HUES64 (cell line): ENCODE measurements at regions not wholly inside any gene's neighbourhood (a gene's known extent, or its start where the extent isn't known, plus 50 kb on each side); places are given as distances from the start of the nearest gene placed in this dataset.

ENCODE experiments used
- H3K27ac ChIP-seq: 2 replicates; pipeline ENCODE4 v1.7.0; 2013; ENCODE audit warnings: low read depth, low read length, inconsistent platforms
- H3K27me3 ChIP-seq: 2 replicates; pipeline ENCODE4 v1.6.1; 2013; ENCODE audit warnings: mild to moderate bottlenecking, low read length; ENCODE audit not compliant: insufficient read depth
- H3K36me3 ChIP-seq: 2 replicates; pipeline ENCODE4 v1.6.1; 2013; ENCODE audit warnings: mild to moderate bottlenecking, low read length; ENCODE audit not compliant: insufficient read depth
- H3K4me1 ChIP-seq: 2 replicates; pipeline ENCODE4 v1.6.1; 2013; ENCODE audit warnings: mild to moderate bottlenecking, low read length, moderate library complexity; ENCODE audit not compliant: insufficient read depth
- H3K4me3 ChIP-seq: 2 replicates; pipeline ENCODE4 v1.5.1; 2013; ENCODE audit warnings: mild to moderate bottlenecking, low read length, moderate library complexity
- H3K9ac ChIP-seq: 2 replicates; pipeline ENCODE4 v1.6.1; 2013; ENCODE audit warnings: mild to moderate bottlenecking, low read depth, low read length
- H3K9me3 ChIP-seq: 2 replicates; pipeline ENCODE4 v1.6.1; 2013; ENCODE audit warnings: low read depth, low read length; ENCODE audit not compliant: insufficient read depth
- WGBS: fragments of 150-250, 120-280 bp; methylation state at CpG from one replicate; pipeline ENCODE4 v1.1.7; 2013; ENCODE audit warnings: missing lambda C conversion rate; 5-methylcytosine and 5-hydroxymethylcytosine counted together

DNA sequence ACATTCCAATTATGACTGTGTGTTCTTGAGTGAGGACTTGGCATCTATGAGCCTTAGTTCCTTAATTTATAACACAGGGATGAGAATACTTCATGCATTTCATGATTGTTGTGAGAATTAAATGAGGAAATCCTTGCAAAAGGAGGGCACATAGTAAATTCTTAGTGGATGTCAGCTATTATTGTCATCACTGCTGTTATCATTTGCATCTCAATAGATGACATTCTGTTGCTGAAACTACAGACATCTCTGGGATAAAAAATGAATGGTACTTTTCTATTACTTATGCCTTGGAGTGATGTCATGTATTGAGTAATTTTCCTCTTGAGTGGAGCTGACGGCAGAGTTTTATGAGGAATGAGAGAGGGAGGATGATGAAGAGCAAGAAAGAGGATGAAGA lies 184.4 kb upstream of the CDH11 start:
- no peak overlapping the region for H3K4me3 ChIP-seq
- no peaks in the 10 kb centered on the region for H3K27me3 ChIP-seq
- H3K9me3 ChIP-seq, result no peaks in the 10 kb centered on the region
- no peak overlapping the region for H3K9ac ChIP-seq
- no peak overlapping the region for H3K27ac ChIP-seq
- H3K36me3 ChIP-seq, result no peaks in the 10 kb centered on the region
- H3K4me1 ChIP-seq, result peaks cover 14% of the 10 kb centered on the region
- WGBS, result 80% methylated on average over 1 of the region's 1 CpG

- Histone ChIP-seq H3K36me3 (no peaks in the 10 kb centered on the region), H3K4me1 (peaks cover 14% of the 10 kb centered on the region), H3K9me3 (no peaks in the 10 kb centered on the region), H3K27ac (no peak overlapping the region), H3K27me3 (no peaks in the 10 kb centered on the region), H3K4me3 (no peak overlapping the region), H3K9ac (no peak overlapping the region)
- WGBS, result 94% methylated on average over 5 of the region's 5 CpGs
Observed at GRCh38 chr16:65305266-65305959, 183.6 kb upstream of the CDH11 start.

DNA sequence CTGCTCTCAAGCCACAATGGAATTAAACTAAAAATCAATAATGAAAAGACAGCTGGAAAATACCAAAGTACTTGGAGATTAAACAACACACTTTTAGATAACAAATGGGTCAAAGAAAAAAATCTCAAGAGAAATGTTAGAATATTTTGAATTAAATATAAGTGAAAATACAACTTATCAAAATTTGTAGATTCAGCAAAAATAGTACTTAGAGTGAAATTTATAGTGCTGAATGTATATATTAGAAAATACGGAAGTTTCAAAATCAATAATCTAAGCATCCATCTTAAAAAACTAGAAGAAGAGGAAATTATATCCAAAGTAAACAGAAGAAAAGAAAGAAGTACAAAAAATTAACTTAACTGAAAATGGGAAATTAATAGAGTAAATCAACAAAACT lies 179.2 kb upstream of the CDH11 start:
- no CpG with 5 or more reads among the region's 1 CpG for WGBS
- no peak overlapping the region for H3K4me3 ChIP-seq
- H3K36me3 ChIP-seq, result no peaks in the 10 kb centered on the region

DNA sequence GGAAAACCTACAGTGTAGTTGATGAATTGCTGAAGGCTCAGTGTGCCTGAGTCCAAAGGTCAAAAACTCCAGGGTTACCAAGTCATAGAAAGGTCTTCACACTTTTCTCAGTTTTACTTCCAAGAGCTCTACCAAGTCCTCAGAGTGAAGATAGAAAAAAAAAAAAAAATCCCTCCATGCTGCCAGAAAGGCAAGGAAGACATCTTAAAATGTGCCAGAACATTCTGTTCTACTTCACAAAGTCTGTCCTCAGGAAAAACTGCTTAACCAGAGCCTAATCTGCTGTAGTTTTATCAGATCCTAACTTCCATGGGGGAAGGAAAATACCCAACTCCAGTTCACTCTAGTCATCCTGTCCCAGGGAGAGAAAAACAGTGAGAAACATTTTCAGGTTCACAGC lies 175.6 kb upstream of the CDH11 start:
- no peak overlapping the region for H3K9ac ChIP-seq
- H3K36me3 ChIP-seq, result no peaks in the 10 kb centered on the region
- no peak overlapping the region for H3K4me3 ChIP-seq
- H3K9me3 ChIP-seq, result no peaks in the 10 kb centered on the region
- no peak overlapping the region for H3K27ac ChIP-seq
- H3K4me1 ChIP-seq, result peaks cover 12% of the 10 kb centered on the region
- H3K27me3 ChIP-seq, result no peaks in the 10 kb centered on the region

More for the DNA sequence above, 179.2 kb upstream of the CDH11 start:
- Histone ChIP-seq H3K9ac (no peak overlapping the region), H3K27ac (no peak overlapping the region), H3K9me3 (no peaks in the 10 kb centered on the region), H3K27me3 (no peaks in the 10 kb centered on the region), H3K4me1 (0 out of 2 replicates have a peak, but pooled peaks cover 3% of the 10 kb centered on the region)

- 94% methylated on average over 6 of the region's 6 CpGs for WGBS
- no peak overlapping the region for H3K4me3 ChIP-seq
Observed at GRCh38 chr16:65295527-65295926, 173.7 kb upstream of the CDH11 start.

DNA sequence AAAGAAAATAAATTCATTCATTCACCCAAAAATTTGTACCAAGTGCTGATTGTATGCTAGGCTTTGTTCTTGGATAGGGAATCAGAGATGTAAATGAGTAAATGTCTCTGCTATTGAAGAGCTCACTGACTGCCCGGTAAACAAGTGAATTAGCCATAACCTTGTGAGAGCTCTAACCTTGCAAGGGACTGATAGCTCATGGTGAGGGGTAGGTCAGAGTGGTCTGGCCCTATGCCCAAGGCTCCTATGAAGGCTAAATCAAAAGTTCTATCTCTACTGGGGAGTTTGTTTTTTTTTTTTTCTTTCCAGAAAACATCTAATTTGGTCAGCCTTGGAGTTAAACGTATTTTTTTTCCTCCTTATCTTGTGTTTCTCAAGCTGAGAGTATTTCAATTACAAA lies 172.8 kb upstream of the CDH11 start:
- Histone ChIP-seq H3K27ac (no peak overlapping the region), H3K4me1 (peaks cover 12% of the 10 kb centered on the region), H3K4me3 (no peak overlapping the region), H3K36me3 (no peaks in the 10 kb centered on the region), H3K9me3 (no peaks in the 10 kb centered on the region), H3K27me3 (no peaks in the 10 kb centered on the region), H3K9ac (no peak overlapping the region)
- 62% methylated on average over 1 of the region's 2 CpGs for WGBS

More at GRCh38 chr16:65295527-65295926, 173.7 kb upstream of the CDH11 start:
- H3K27ac ChIP-seq, result no peak overlapping the region
- H3K9me3 ChIP-seq, result no peaks in the 10 kb centered on the region
- H3K4me1 ChIP-seq, result peaks cover 12% of the 10 kb centered on the region
- no peaks in the 10 kb centered on the region for H3K36me3 ChIP-seq
- no peak overlapping the region for H3K9ac ChIP-seq
- H3K27me3 ChIP-seq, result no peaks in the 10 kb centered on the region

GRCh38 chr16:65294165-65294564 lies 172.3 kb upstream of the CDH11 start:
- whole genome bisulfite sequencing, result 81% methylated on average over 3 of the region's 3 CpGs

DNA sequence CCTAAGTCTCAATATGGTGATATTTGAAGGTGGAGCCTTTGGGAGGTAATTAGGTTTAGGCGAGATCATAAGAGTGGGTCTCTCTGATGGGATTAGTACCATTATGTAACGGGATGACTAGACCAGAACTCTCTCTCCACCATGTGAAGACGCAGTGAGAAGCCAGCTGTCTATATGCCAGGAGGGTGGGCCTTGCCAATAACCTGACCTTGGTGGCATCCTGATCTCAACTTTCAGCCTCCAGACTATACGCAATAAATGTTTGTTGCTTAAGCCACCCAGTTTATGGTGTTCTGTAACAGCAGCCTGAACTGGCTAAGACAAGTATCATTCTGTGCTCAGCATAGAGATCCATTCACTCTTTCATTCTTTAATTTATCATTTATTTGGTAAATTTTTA lies 167.2 kb upstream of the CDH11 start:
- WGBS, result over 99% methylated on average over 4 of the region's 4 CpGs
- Histone ChIP-seq H3K4me3 (no peak overlapping the region), H3K27me3 (no peaks in the 10 kb centered on the region), H3K4me1 (peaks cover 30% of the 10 kb centered on the region), H3K9me3 (no peaks in the 10 kb centered on the region), H3K9ac (no peak overlapping the region), H3K36me3 (no peaks in the 10 kb centered on the region), H3K27ac (no peak overlapping the region)

More at GRCh38 chr16:65294165-65294564, 172.3 kb upstream of the CDH11 start:
- no peak overlapping the region for H3K27ac ChIP-seq
- no peaks in the 10 kb centered on the region for H3K9me3 ChIP-seq
- no peaks in the 10 kb centered on the region for H3K36me3 ChIP-seq
- H3K4me3 ChIP-seq, result no peak overlapping the region
- no peak overlapping the region for H3K9ac ChIP-seq
- H3K27me3 ChIP-seq, result no peaks in the 10 kb centered on the region
- H3K4me1 ChIP-seq, result peaks cover 12% of the 10 kb centered on the region

DNA sequence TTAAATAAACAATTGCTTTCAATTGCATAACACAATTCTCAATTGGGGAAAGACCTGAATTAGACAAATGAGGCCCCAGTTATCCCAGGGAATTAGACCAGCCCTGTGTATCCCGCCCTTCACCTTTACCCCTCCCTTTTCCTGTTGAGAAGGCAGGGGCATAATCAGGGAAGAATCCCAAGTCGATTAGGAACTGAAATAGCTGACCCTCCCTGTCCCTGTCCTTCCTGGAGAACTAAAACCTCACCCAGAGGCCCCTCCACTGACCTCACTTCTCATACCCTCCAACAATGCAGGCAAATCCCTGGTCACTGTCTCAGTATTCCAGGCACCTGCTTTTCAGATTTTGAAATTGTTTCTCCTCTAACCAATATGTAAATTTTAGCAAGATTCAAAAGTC lies 165.4 kb upstream of the CDH11 start:
- Histone ChIP-seq H3K27me3 (no peaks in the 10 kb centered on the region), H3K9ac (no peak overlapping the region), H3K36me3 (no peaks in the 10 kb centered on the region), H3K4me3 (no peak overlapping the region), H3K27ac (no peak overlapping the region), H3K4me1 (peaks cover 41% of the 10 kb centered on the region), H3K9me3 (no peaks in the 10 kb centered on the region)
- 36% methylated on average over 2 of the region's 2 CpGs for WGBS

DNA sequence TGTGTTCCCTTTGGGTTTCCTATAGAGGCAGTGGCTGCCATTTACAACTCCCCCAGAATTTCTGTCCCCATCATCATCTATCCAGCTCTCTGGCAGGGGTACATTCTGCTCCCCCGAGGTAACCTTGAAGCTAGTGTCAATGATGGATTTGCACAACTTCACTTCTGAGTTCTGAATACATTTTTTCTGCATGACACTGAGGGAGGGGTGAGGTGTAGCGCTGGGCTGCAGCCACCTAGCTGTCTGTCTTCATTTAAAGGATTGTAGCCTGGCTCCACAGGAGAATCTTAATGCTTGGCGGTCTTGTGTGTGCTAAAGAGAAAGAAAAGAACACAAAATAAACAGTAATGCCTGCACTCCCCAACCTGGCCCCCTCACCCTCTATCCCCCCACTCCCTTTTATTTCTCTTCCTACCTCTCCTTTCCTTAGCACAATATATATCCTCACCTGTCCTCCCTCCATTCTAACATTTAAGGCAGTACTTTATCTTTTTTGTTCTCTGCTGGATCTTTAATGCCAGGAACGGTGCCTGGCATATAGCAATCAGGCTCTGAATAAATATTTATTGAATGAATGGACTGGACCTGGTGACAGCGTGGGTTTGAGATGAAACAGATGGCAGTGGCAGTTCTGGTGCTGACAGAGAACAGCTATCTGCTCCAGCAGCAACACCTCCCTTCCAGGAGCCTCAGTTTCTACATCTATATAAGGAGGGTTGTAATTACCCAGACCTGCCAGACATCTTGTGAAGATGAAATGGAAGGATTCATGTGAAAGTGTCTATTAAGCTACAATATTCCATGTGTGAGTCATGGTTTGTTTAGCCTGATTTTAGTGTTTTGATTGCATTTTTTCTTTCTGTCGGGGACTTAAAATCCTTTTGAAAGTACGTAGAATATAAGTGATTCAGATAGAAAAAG lies 163.5 kb upstream of the CDH11 start:
- Histone ChIP-seq H3K4me3 (no peak overlapping the region), H3K9me3 (no peaks in the 10 kb centered on the region), H3K27ac (no peak overlapping the region), H3K36me3 (no peaks in the 10 kb centered on the region), H3K27me3 (no peaks in the 10 kb centered on the region), H3K4me1 (peaks cover 61% of the 10 kb centered on the region), H3K9ac (no peak overlapping the region)
- whole genome bisulfite sequencing, result 82% methylated on average over 7 of the region's 7 CpGs

GRCh38 chr16:65284626-65285025 lies 162.8 kb upstream of the CDH11 start:
- Histone ChIP-seq H3K4me3 (no peak overlapping the region), H3K36me3 (no peaks in the 10 kb centered on the region), H3K4me1 (peaks cover 68% of the 10 kb centered on the region), H3K27ac (no peak overlapping the region), H3K9me3 (no peaks in the 10 kb centered on the region), H3K27me3 (no peaks in the 10 kb centered on the region), H3K9ac (no peak overlapping the region)
- WGBS, result 82% methylated on average over 8 of the region's 8 CpGs
